ENCODE measurements at regions not wholly inside any gene's neighbourhood (a gene's known extent, or its start where the extent isn't known, plus 50 kb on each side); places are given as distances from the start of the nearest gene placed in this dataset.
"Not testable (repeated sequence)": the region's sequence is repeated elsewhere in the genome, so short reads cannot be mapped to it uniquely, and the experiment has no call there.

DNA sequence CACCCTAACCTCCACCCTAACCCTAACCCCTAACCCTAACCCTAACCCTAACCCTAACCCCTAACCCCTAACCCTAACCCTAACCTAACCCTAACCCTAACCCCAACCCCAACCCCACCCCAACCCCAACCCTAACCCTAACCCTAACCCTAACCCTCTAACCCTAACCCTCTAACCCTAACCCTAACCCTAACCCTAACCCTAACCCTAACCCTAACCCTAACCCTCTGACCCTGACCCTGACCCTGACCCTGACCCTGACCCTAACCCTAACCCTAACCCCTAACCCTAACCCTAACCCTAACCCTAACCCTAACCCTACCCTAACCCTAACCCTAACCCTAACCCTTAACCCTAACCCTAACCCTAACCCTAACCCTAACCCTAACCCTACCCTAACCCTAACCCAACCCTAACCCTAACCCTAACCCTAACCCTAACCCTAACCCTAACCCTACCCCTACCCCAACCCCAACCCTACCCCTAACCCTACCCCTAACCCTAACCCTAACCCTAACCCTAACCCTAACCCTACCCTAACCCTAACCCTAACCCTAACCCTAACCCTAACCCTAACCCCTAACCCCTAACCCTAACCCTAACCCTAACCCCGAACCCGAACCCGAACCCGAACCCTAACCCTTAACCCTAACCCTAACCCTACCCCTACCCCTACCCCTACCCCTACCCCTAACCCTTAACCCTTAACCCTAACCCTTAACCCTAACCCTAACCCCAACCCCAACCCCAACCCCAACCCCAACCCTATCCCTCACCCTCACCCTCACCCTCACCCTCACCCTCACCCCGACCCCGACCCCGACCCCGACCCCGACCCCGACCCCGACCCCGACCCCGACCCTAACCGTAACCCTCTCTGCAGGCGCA lies 186.2 kb upstream of the CHL1 start:
- H3K36me3 Mint-ChIP-seq (ENCODE audit: low read depth); H3K27ac Mint-ChIP-seq; H3K4me3 Mint-ChIP-seq; H3K4me1 ChIP-seq (ENCODE audit: control insufficient read depth, insufficient read depth, low read length); DNase-seq; H3K4me1 Mint-ChIP-seq; H3K27ac ChIP-seq (ENCODE audit: low read depth, low read length); H3K36me3 ChIP-seq (ENCODE audit: control insufficient read depth, insufficient read depth, low read length); H3K4me3 ChIP-seq (ENCODE audit: low read length); H3K9me3 ChIP-seq (ENCODE audit: control insufficient read depth, low read length); H3K9me3 Mint-ChIP-seq; H3K9ac ChIP-seq (ENCODE audit: extremely low read depth, low read length, poor library complexity, severe bottlenecking); H3K27me3 ChIP-seq (ENCODE audit: control insufficient read depth, insufficient read depth, low read length, poor library complexity, severe bottlenecking): not testable (repeated sequence)
- no CpG with 5 or more reads among the region's 15 CpGs for WGBS, 2 experiments (ENCODE audit: insufficient coverage in 1 of 2, insufficient read length in 1 of 2)
- H3K27me3 Mint-ChIP-seq (ENCODE audit: insufficient read depth), result peaks cover 10% of the 10 kb centered on the region

DNA sequence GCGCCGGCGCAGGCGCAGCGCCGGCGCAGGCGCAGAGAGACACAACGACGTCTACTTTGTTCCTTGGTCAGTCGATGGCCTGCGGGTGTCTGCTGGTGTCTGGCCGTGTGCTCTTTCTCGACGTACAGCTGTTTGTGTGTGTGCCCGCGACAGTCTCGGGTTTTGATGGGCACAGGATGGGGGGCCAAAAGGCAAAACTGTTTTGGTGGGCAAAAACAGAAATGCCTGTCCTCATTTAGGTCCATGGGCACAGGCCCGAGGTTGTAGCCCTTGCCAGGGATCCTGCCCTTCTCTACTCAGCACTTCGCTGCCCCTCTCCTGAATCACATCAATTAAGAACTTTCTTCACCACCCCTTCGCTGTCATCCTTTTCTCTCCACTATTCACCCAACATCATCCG lies 184.8 kb upstream of the CHL1 start:
- Histone ChIP-seq H3K27me3 (ENCODE audit: control insufficient read depth, insufficient read depth, low read length, poor library complexity, severe bottlenecking) (no peaks in the 10 kb centered on the region), H3K9ac (ENCODE audit: extremely low read depth, low read length, poor library complexity, severe bottlenecking) (no peak overlapping the region), H3K27ac (ENCODE audit: low read depth, low read length) (no peak overlapping the region), H3K4me1 (ENCODE audit: control insufficient read depth, insufficient read depth, low read length) (no peaks in the 10 kb centered on the region), H3K36me3 (ENCODE audit: control insufficient read depth, insufficient read depth, low read length) (no peaks in the 10 kb centered on the region), H3K4me3 (ENCODE audit: low read length) (no peak overlapping the region), H3K9me3 (ENCODE audit: control insufficient read depth, low read length) (peaks cover 8% of the 10 kb centered on the region)
- DNase-seq, result peak; percentile 53
- H3K9me3 Mint-ChIP-seq, result peaks cover 9% of the 10 kb centered on the region
- H3K36me3 Mint-ChIP-seq (ENCODE audit: low read depth), result no peaks in the 10 kb centered on the region
- no peak for TF ChIP-seq CTCF (conservative IDR thresholded peaks at IDR 0.05)
- peak overlapping the region; percentile 56 for H3K4me3 Mint-ChIP-seq
- no peaks in the 10 kb centered on the region for H3K4me1 Mint-ChIP-seq
- H3K27ac Mint-ChIP-seq, result no peak overlapping the region
- H3K27me3 Mint-ChIP-seq (ENCODE audit: insufficient read depth), result peaks cover 17% of the 10 kb centered on the region
- WGBS, 2 experiments (ENCODE audit: insufficient coverage in 1 of 2, insufficient read length in 1 of 2), result 92 to 95% methylated on average over 11 to 19 of the region's 22 CpGs

DNA sequence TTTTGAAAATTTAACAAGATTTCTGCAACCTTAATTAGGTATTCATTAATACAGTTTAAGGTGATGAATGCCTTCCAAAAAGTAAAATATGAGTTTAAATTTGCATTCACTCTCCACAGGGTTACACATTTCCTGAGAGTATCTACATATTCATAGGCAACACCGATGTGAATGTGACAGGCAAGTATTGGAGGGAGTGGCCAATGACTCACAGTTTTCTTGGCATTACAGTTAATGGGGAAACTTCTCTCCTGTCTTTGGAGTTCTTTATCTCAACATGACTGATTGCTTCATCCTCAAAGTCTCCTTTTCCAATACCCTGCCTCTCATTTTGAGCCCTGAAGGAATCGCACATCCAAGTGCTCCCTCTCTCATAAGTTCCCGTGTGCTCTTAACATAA lies 181.9 kb upstream of the CHL1 start:
- no peak overlapping the region for H3K27ac ChIP-seq (ENCODE audit: low read depth, low read length)
- Mint-ChIP-seq H3K36me3 (ENCODE audit: low read depth) (no peaks in the 10 kb centered on the region), H3K4me1 (no peaks in the 10 kb centered on the region), H3K27me3 (ENCODE audit: insufficient read depth) (peaks cover 19% of the 10 kb centered on the region), H3K27ac (no peak overlapping the region), H3K9me3 (peaks cover 9% of the 10 kb centered on the region), H3K4me3 (no peak overlapping the region)
- no peaks in the 10 kb centered on the region for H3K27me3 ChIP-seq (ENCODE audit: control insufficient read depth, insufficient read depth, low read length, poor library complexity, severe bottlenecking)
- no peak overlapping the region for H3K9ac ChIP-seq (ENCODE audit: extremely low read depth, low read length, poor library complexity, severe bottlenecking)
- no peak for TF ChIP-seq CTCF (conservative IDR thresholded peaks at IDR 0.05)
- 93 to 100% methylated on average over 1 to 3 of the region's 3 CpGs for WGBS, 2 experiments (ENCODE audit: insufficient coverage in 1 of 2, insufficient read length in 1 of 2)
- no peaks in the 10 kb centered on the region for H3K4me1 ChIP-seq (ENCODE audit: control insufficient read depth, insufficient read depth, low read length)
- no peaks in the 10 kb centered on the region for H3K36me3 ChIP-seq (ENCODE audit: control insufficient read depth, insufficient read depth, low read length)
- peaks cover 20% of the 10 kb centered on the region for H3K9me3 ChIP-seq (ENCODE audit: control insufficient read depth, low read length)
- no peak overlapping the region for H3K4me3 ChIP-seq (ENCODE audit: low read length)
- DNase-seq, result no peak

Measured in endodermal cell (in vitro differentiated cells).